ENCODE measurements at regions not wholly inside any gene's neighbourhood (a gene's known extent, or its start where the extent isn't known, plus 50 kb on each side); places are given as distances from the start of the nearest gene placed in this dataset.

DNA sequence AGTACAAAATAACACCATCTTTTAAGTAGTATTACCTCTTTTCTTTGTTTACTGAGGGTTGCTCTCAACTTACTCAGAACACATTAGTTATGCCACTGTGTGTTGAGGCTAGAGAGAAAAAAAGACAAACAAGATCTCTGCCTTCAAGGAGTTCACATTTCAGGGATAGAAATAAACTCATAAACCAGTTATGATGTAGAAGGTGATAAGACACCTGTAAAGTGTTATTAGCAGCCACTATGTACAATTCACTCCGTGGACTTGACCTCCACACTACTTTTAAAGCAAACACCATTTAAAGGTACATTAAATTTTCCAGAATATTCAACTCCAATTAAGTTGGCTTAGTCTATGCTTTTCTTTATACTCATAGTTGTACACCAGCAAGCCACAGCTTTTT lies 278.0 kb downstream of the PDGFC start:
- TF ChIP-seq, protein P1, sequence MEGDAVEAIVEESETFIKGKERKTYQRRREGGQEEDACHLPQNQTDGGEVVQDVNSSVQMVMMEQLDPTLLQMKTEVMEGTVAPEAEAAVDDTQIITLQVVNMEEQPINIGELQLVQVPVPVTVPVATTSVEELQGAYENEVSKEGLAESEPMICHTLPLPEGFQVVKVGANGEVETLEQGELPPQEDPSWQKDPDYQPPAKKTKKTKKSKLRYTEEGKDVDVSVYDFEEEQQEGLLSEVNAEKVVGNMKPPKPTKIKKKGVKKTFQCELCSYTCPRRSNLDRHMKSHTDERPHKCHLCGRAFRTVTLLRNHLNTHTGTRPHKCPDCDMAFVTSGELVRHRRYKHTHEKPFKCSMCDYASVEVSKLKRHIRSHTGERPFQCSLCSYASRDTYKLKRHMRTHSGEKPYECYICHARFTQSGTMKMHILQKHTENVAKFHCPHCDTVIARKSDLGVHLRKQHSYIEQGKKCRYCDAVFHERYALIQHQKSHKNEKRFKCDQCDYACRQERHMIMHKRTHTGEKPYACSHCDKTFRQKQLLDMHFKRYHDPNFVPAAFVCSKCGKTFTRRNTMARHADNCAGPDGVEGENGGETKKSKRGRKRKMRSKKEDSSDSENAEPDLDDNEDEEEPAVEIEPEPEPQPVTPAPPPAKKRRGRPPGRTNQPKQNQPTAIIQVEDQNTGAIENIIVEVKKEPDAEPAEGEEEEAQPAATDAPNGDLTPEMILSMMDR (IDR thresholded peaks at IDR 0.05; ENCODE audit: extremely low read depth in 1 of 2, insufficient read depth in 1 of 2, low read depth in 1 of 2, low read length in 2 of 2), result no peak
- TF ChIP-seq EZH2 (IDR thresholded peaks at IDR 0.05; ENCODE audit: borderline replicate concordance, low read depth, low read length, severe bottlenecking) (no peak), POLR2A (IDR thresholded peaks at IDR 0.05; ENCODE audit: low read depth, low read length) (no peak), JUN (IDR thresholded peaks at IDR 0.05; ENCODE audit: borderline replicate concordance, insufficient read depth, insufficient read length, low read depth) (no peak), GATA2 (IDR thresholded peaks at IDR 0.05; ENCODE audit: insufficient read depth, insufficient read length, low read depth, low read length) (no peak)

Measured in endothelial cell of umbilical vein (primary cell).